ENCODE measurements at regions not wholly inside any gene's neighbourhood (a gene's known extent, or its start where the extent isn't known, plus 50 kb on each side); places are given as distances from the start of the nearest gene placed in this dataset.
A peak's percentile ranks its signal among the peaks of the same experiment; 100 is the strongest.

DNA sequence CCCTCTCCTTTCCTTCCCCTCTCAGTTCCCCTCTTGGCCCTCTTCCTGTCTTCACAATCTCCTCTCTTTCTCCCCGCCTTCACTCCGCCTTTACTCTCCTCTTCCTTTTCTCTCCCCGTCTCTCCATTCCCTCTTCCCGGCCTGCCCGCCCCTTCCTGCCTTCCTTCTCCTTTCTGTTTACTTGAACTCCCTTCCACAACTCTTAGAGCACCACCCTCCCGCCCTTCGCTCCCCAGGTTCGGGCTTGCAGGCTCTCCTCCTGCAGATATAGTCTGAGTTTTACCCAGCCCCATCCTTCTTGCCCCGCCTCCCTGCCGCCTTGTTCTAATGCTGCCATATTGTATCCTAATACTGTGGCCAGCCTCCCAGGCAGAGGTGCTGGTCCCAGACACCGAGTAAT, 201.5 kb upstream of the N4BP1 start:
- Histone ChIP-seq H3K27me3 (replicated peaks) (peaks cover 44% of the 10 kb centered on the region), H3K4me3 (no peak overlapping the region), H3K4me1 (replicated peaks) (no peaks in the 10 kb centered on the region), H3K9me3 (replicated peaks) (no peaks in the 10 kb centered on the region; the same call in 1 of the 2 replicates), H3K27ac (no peak overlapping the region), H3K36me3 (no peaks in the 10 kb centered on the region)
- no peak for DNase-seq (ENCODE audit: low read depth in 1 of 2, low spot score in 2 of 2)

- Histone ChIP-seq H3K9me3 (replicated peaks) (no peaks in the 10 kb centered on the region; the same call in 1 of the 2 replicates), H3K4me1 (replicated peaks) (no peaks in the 10 kb centered on the region), H3K36me3 (no peaks in the 10 kb centered on the region), H3K4me3 (no peak overlapping the region), H3K27ac (no peak overlapping the region), H3K27me3 (replicated peaks) (peaks cover 44% of the 10 kb centered on the region)
- no peak for DNase-seq (ENCODE audit: low read depth in 1 of 2, low spot score in 2 of 2)
Measured at GRCh38 chr16:48810803-48811453, 200.9 kb upstream of the N4BP1 start.

- Histone ChIP-seq H3K36me3 (no peaks in the 10 kb centered on the region), H3K4me3 (no peak overlapping the region), H3K27me3 (replicated peaks) (peaks cover 45% of the 10 kb centered on the region), H3K4me1 (replicated peaks) (no peaks in the 10 kb centered on the region), H3K27ac (no peak overlapping the region), H3K9me3 (replicated peaks) (no peaks in the 10 kb centered on the region; the same call in 1 of the 2 replicates)
- no peak for DNase-seq (ENCODE audit: low read depth in 1 of 2, low spot score in 2 of 2)
Measured at GRCh38 chr16:48810436-48810802, 200.4 kb upstream of the N4BP1 start.

GRCh38 chr16:48790151-48790550, 180.2 kb upstream of the N4BP1 start:
- DNase-seq (ENCODE audit: low read depth in 1 of 2, low spot score in 2 of 2) = no peak
- no peak overlapping the region for H3K27ac ChIP-seq
- H3K4me1 ChIP-seq (replicated peaks) = no peaks in the 10 kb centered on the region
- H3K36me3 ChIP-seq = no peaks in the 10 kb centered on the region
- no peak overlapping the region for H3K4me3 ChIP-seq
- no peaks in the 10 kb centered on the region for H3K27me3 ChIP-seq (replicated peaks)
- no peaks in the 10 kb centered on the region for H3K9me3 ChIP-seq (replicated peaks)

GRCh38 chr16:48788475-48788874, 178.5 kb upstream of the N4BP1 start:
- no peak overlapping the region for H3K27ac ChIP-seq
- no peaks in the 10 kb centered on the region for H3K36me3 ChIP-seq
- H3K4me1 ChIP-seq (replicated peaks) = no peaks in the 10 kb centered on the region

DNA sequence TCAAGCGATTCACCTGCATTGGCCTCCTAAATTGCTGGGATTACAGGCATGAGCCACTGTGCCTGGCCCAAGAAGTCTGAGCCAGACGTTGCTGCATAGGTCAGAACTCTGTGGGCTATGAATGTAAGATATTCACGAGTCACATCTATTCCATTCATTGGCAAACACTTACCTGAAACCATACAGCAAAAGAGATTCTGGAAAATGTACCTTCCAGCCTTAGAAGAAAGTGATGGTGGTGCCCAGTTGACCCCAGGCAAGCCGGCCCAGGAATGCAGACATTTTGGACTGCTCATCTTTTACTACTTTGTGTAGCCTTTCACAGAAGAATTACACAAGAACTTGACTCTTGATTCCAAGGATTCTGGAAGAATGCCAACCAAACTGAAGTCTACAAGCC, 135.6 kb upstream of the N4BP1 start:
- no peak for DNase-seq (ENCODE audit: low read depth in 1 of 2, low spot score in 2 of 2)
- Histone ChIP-seq H3K4me3 (no peak overlapping the region), H3K36me3 (no peaks in the 10 kb centered on the region), H3K27ac (no peak overlapping the region), H3K9me3 (replicated peaks) (no peaks in the 10 kb centered on the region), H3K27me3 (replicated peaks) (no peaks in the 10 kb centered on the region), H3K4me1 (replicated peaks) (no peaks in the 10 kb centered on the region)

More at GRCh38 chr16:48788475-48788874, 178.5 kb upstream of the N4BP1 start:
- Histone ChIP-seq H3K27me3 (replicated peaks) (no peaks in the 10 kb centered on the region), H3K9me3 (replicated peaks) (no peaks in the 10 kb centered on the region), H3K4me3 (no peak overlapping the region)
- DNase-seq (ENCODE audit: low read depth in 1 of 2, low spot score in 2 of 2) = no peak

GRCh38 chr16:48740964-48741363, 131.0 kb upstream of the N4BP1 start:
- no peaks in the 10 kb centered on the region for H3K4me1 ChIP-seq (replicated peaks)

DNA sequence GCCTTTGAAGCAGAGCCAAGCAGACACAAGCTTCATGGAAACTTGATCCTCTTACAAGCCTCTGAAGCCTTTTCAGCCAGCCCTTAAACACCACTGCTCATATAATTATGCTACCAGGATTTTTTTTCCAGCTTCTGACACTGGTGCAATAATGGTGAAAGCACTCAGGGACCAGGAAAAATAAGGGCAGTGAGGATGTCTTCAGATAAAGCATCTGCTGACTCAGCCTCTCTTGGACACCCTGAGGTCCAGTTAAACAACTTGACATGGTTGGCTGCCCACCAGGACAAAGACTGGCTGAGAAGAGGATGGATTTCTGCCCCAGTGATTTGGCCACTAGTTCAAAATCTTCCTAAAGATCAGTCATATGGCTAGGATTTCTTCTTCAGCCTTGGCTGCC, 124.2 kb upstream of the N4BP1 start:
- Histone ChIP-seq H3K4me3 (no peak overlapping the region), H3K9me3 (replicated peaks) (no peaks in the 10 kb centered on the region), H3K27ac (no peak overlapping the region), H3K27me3 (replicated peaks) (no peaks in the 10 kb centered on the region), H3K36me3 (no peaks in the 10 kb centered on the region), H3K4me1 (replicated peaks) (no peaks in the 10 kb centered on the region)
- no peak for DNase-seq (ENCODE audit: low read depth in 1 of 2, low spot score in 2 of 2)

More at GRCh38 chr16:48740964-48741363, 131.0 kb upstream of the N4BP1 start:
- DNase-seq (ENCODE audit: low read depth in 1 of 2, low spot score in 2 of 2) = no peak
- Histone ChIP-seq H3K27ac (no peak overlapping the region), H3K27me3 (replicated peaks) (no peaks in the 10 kb centered on the region), H3K36me3 (no peaks in the 10 kb centered on the region), H3K9me3 (replicated peaks) (no peaks in the 10 kb centered on the region), H3K4me3 (no peak overlapping the region)

GRCh38 chr16:48704710-48705109, 94.7 kb upstream of the N4BP1 start:
- no peaks in the 10 kb centered on the region for H3K4me1 ChIP-seq (replicated peaks)
- H3K27ac ChIP-seq = no peak overlapping the region
- DNase-seq (ENCODE audit: low read depth in 1 of 2, low spot score in 2 of 2) = no peak
- H3K4me3 ChIP-seq = no peak overlapping the region
- no peaks in the 10 kb centered on the region for H3K9me3 ChIP-seq (replicated peaks)
- H3K27me3 ChIP-seq (replicated peaks) = no peaks in the 10 kb centered on the region; the same call in 1 of the 2 replicates
- H3K36me3 ChIP-seq = no peaks in the 10 kb centered on the region

DNA sequence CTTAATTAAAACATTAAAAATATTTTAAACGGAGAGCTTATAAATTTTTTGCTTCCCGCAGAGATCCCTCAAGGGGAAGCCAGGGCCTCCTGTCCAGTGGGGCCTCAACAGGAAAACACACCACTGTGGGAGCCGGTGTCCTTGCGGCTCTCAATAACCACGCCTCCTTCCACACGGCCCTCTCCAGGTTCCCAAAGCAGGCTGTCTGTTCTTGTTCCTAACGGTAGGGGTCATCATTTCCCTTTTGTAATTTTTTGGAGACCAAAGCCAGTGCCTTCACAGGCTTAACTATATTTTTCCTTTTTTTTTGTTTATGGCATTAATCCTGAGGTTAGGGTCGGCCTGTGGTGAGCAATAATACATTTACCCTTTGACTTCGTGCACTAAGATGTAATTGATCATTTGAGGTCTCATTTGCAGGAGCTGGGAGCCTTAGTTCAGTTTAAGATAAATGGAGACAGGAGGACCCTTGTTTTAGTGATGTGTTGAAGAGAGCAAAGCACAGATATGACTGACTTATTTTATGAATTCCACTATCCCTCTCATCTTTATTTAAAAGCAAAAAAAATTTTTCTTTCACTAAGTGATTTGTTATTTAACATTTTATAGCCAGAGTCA, 77.5 kb upstream of the N4BP1 start:
- H3K4me1 ChIP-seq (replicated peaks) = no peaks in the 10 kb centered on the region
- peak; percentile 59 to 62 for DNase-seq (ENCODE audit: low read depth in 1 of 2, low spot score in 2 of 2)
- H3K27ac ChIP-seq = no peak overlapping the region
- H3K9me3 ChIP-seq (replicated peaks) = no peaks in the 10 kb centered on the region
- H3K27me3 ChIP-seq (replicated peaks) = 0 out of 2 replicates have a peak, but pooled peaks cover 3% of the 10 kb centered on the region
- H3K36me3 ChIP-seq = no peaks in the 10 kb centered on the region
- no peak overlapping the region for H3K4me3 ChIP-seq

GRCh38 chr16:48684148-48684547, 74.2 kb upstream of the N4BP1 start:
- Histone ChIP-seq H3K27ac (no peak overlapping the region), H3K4me1 (replicated peaks) (no peaks in the 10 kb centered on the region), H3K9me3 (replicated peaks) (no peaks in the 10 kb centered on the region), H3K36me3 (no peaks in the 10 kb centered on the region), H3K27me3 (replicated peaks) (0 out of 2 replicates have a peak, but pooled peaks cover 3% of the 10 kb centered on the region), H3K4me3 (no peak overlapping the region)
- no peak for DNase-seq (ENCODE audit: low read depth in 1 of 2, low spot score in 2 of 2)

GRCh38 chr16:48682971-48683370, 73.0 kb upstream of the N4BP1 start:
- no peaks in the 10 kb centered on the region for H3K36me3 ChIP-seq
- H3K4me3 ChIP-seq = no peak overlapping the region
- no peaks in the 10 kb centered on the region for H3K9me3 ChIP-seq (replicated peaks)
- H3K27ac ChIP-seq = no peak overlapping the region
- no peak for DNase-seq (ENCODE audit: low read depth in 1 of 2, low spot score in 2 of 2)
- no peaks in the 10 kb centered on the region for H3K4me1 ChIP-seq (replicated peaks)
- 0 out of 2 replicates have a peak, but pooled peaks cover 3% of the 10 kb centered on the region for H3K27me3 ChIP-seq (replicated peaks)

DNA sequence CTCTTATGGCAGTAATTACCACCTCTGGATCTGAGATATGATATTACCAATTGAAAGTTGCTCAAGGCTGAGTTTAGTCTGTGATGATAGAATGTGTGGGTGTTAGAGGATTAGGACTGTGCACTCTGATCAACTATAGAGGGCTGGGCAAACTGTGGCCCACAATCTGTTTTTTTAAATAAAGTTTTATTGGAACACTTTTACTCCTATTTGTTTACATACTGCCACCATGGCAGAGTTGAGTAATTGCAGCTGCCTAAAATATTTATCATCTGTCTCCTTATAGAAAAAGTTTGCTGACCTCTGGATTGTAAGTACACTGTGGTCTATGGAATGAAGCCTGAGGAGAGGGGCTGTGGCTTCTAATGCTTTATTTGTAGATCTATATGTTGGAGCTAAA, 71.5 kb upstream of the N4BP1 start:
- no peak overlapping the region for H3K27ac ChIP-seq
- H3K27me3 ChIP-seq (replicated peaks) = 0 out of 2 replicates have a peak, but pooled peaks cover 3% of the 10 kb centered on the region
- no peaks in the 10 kb centered on the region for H3K4me1 ChIP-seq (replicated peaks)
- no peak overlapping the region for H3K4me3 ChIP-seq
- H3K9me3 ChIP-seq (replicated peaks) = no peaks in the 10 kb centered on the region
- H3K36me3 ChIP-seq = no peaks in the 10 kb centered on the region
- no peak for DNase-seq (ENCODE audit: low read depth in 1 of 2, low spot score in 2 of 2)

DNA sequence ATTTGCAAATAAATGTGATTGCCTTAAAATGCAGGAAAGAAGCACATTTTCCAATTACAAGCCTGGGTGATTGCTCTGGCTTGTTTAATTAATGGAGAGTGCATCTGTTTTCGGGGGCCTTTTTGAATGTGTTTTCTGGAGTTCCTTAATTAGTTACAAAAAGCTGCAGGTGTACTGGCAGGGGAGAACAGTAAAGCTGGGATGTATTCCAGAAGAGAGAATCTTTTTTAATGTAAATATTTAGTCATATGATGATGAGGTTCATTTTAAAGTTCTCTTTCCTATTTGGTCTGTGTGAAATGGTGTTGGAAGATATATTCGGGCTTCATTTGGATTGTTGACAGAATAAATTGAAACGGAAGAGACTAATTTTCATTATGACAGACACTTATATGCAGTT, 70.9 kb upstream of the N4BP1 start:
- Histone ChIP-seq H3K36me3 (no peaks in the 10 kb centered on the region), H3K27ac (no peak overlapping the region), H3K4me3 (no peak overlapping the region), H3K27me3 (replicated peaks) (0 out of 2 replicates have a peak, but pooled peaks cover 3% of the 10 kb centered on the region), H3K4me1 (replicated peaks) (no peaks in the 10 kb centered on the region), H3K9me3 (replicated peaks) (no peaks in the 10 kb centered on the region)
- no peak for DNase-seq (ENCODE audit: low read depth in 1 of 2, low spot score in 2 of 2)
